ENCODE measurements at regions not wholly inside any gene's neighbourhood (a gene's known extent, or its start where the extent isn't known, plus 50 kb on each side); places are given as distances from the start of the nearest gene placed in this dataset.

DNA sequence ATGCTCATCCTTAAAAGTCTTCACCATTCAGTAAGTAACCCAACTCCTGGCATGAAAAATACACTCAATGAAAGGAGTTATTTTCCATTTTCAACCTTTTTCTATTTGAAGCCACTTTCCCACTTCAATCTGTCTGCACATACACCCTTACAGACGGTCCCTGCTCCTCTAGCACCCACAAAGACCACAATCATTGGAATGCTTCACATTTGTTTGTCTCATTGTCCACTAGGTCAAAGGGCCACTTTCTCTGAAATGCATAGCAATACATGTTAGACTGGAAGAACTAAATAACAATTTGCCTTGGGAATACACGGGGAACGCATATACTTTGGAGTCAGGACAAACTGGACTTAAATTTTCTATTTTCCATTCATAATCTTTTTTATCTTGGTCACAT is 487.1 kb upstream of the C1orf87 start:
- TF ChIP-seq CSDC2 (CRISPR knock-in tag; IDR thresholded peaks at IDR 0.05) (no peak), ZC3H10 (CRISPR knock-in tag; IDR thresholded peaks at IDR 0.05) (no peak), ZFP30 (CRISPR knock-in tag; IDR thresholded peaks at IDR 0.05) (no peak), BACH2 (CRISPR knock-in tag; IDR thresholded peaks at IDR 0.05; ENCODE audit: borderline replicate concordance) (no peak), OSR1 (CRISPR knock-in tag; IDR thresholded peaks at IDR 0.05) (no peak), ZFP3 (CRISPR knock-in tag; IDR thresholded peaks at IDR 0.05) (no peak), GLIS3 (CRISPR knock-in tag; IDR thresholded peaks at IDR 0.05) (no peak), ZNF70 (CRISPR knock-in tag; IDR thresholded peaks at IDR 0.05) (no peak), TCF4 (CRISPR knock-in tag; IDR thresholded peaks at IDR 0.05; ENCODE audit: borderline replicate concordance) (no peak), ISL1 (CRISPR knock-in tag; IDR thresholded peaks at IDR 0.05) (no peak)
- TF ChIP-seq, protein P1, sequence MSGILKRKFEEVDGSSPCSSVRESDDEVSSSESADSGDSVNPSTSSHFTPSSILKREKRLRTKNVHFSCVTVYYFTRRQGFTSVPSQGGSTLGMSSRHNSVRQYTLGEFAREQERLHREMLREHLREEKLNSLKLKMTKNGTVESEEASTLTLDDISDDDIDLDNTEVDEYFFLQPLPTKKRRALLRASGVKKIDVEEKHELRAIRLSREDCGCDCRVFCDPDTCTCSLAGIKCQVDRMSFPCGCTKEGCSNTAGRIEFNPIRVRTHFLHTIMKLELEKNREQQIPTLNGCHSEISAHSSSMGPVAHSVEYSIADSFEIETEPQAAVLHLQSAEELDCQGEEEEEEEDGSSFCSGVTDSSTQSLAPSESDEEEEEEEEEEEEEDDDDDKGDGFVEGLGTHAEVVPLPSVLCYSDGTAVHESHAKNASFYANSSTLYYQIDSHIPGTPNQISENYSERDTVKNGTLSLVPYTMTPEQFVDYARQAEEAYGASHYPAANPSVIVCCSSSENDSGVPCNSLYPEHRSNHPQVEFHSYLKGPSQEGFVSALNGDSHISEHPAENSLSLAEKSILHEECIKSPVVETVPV (CRISPR knock-in tag; IDR thresholded peaks at IDR 0.05) = no peak
- no peak for ATAC-seq

DNA sequence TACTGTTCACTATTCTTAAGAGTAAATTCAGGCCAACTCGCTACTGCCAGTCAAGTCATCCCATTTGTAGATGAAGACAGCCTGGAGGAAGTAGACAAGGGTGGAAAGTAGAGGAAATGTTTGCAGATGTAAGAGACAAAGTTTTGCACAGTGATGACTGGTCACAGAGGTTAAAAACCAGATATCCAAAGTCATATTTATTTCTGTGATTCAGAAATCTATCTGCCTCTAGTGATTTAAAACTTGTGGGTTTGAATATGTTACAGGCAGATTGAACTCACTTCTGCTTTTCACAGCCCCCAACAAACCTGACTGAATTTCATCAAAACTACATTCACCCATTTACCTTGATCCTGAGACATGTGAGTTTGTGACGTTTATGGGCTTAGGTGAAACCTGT is 484.7 kb upstream of the C1orf87 start:
- no peak for ATAC-seq
- TF ChIP-seq, protein P2, sequence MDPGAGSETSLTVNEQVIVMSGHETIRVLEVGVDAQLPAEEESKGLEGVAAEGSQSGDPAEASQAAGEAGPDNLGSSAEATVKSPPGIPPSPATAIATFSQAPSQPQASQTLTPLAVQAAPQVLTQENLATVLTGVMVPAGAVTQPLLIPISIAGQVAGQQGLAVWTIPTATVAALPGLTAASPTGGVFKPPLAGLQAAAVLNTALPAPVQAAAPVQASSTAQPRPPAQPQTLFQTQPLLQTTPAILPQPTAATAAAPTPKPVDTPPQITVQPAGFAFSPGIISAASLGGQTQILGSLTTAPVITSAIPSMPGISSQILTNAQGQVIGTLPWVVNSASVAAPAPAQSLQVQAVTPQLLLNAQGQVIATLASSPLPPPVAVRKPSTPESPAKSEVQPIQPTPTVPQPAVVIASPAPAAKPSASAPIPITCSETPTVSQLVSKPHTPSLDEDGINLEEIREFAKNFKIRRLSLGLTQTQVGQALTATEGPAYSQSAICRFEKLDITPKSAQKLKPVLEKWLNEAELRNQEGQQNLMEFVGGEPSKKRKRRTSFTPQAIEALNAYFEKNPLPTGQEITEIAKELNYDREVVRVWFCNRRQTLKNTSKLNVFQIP (CRISPR knock-in tag; IDR thresholded peaks at IDR 0.05; ENCODE audit: borderline replicate concordance, low read depth) = no peak
- TF ChIP-seq ISL1 (CRISPR knock-in tag; IDR thresholded peaks at IDR 0.05) = no peak
- no peak for TF ChIP-seq ZNF8 (CRISPR knock-in tag; IDR thresholded peaks at IDR 0.05)
- no peak for TF ChIP-seq CSDC2 (CRISPR knock-in tag; IDR thresholded peaks at IDR 0.05)
- TF ChIP-seq ARNTL (CRISPR knock-in tag; IDR thresholded peaks at IDR 0.05; ENCODE audit: borderline replicate concordance, low read depth) = no peak
- no peak for TF ChIP-seq SNAI2 (CRISPR knock-in tag; IDR thresholded peaks at IDR 0.05)
- no peak for TF ChIP-seq ZNF565 (CRISPR knock-in tag; conservative IDR thresholded peaks at IDR 0.05; ENCODE audit: low read depth)
- TF ChIP-seq, protein P3, sequence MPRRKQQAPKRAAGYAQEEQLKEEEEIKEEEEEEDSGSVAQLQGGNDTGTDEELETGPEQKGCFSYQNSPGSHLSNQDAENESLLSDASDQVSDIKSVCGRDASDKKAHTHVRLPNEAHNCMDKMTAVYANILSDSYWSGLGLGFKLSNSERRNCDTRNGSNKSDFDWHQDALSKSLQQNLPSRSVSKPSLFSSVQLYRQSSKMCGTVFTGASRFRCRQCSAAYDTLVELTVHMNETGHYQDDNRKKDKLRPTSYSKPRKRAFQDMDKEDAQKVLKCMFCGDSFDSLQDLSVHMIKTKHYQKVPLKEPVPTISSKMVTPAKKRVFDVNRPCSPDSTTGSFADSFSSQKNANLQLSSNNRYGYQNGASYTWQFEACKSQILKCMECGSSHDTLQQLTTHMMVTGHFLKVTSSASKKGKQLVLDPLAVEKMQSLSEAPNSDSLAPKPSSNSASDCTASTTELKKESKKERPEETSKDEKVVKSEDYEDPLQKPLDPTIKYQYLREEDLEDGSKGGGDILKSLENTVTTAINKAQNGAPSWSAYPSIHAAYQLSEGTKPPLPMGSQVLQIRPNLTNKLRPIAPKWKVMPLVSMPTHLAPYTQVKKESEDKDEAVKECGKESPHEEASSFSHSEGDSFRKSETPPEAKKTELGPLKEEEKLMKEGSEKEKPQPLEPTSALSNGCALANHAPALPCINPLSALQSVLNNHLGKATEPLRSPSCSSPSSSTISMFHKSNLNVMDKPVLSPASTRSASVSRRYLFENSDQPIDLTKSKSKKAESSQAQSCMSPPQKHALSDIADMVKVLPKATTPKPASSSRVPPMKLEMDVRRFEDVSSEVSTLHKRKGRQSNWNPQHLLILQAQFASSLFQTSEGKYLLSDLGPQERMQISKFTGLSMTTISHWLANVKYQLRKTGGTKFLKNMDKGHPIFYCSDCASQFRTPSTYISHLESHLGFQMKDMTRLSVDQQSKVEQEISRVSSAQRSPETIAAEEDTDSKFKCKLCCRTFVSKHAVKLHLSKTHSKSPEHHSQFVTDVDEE (CRISPR knock-in tag; IDR thresholded peaks at IDR 0.05) = no peak
- no peak for TF ChIP-seq ZFP3 (CRISPR knock-in tag; IDR thresholded peaks at IDR 0.05)
- TF ChIP-seq ESRRG (CRISPR knock-in tag; IDR thresholded peaks at IDR 0.05) = no peak
- TF ChIP-seq PPARA (CRISPR knock-in tag; IDR thresholded peaks at IDR 0.05; ENCODE audit: borderline replicate concordance) = no peak
- TF ChIP-seq, protein P4, sequence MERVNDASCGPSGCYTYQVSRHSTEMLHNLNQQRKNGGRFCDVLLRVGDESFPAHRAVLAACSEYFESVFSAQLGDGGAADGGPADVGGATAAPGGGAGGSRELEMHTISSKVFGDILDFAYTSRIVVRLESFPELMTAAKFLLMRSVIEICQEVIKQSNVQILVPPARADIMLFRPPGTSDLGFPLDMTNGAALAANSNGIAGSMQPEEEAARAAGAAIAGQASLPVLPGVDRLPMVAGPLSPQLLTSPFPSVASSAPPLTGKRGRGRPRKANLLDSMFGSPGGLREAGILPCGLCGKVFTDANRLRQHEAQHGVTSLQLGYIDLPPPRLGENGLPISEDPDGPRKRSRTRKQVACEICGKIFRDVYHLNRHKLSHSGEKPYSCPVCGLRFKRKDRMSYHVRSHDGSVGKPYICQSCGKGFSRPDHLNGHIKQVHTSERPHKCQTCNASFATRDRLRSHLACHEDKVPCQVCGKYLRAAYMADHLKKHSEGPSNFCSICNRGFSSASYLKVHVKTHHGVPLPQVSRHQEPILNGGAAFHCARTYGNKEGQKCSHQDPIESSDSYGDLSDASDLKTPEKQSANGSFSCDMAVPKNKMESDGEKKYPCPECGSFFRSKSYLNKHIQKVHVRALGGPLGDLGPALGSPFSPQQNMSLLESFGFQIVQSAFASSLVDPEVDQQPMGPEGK (CRISPR knock-in tag; IDR thresholded peaks at IDR 0.05; ENCODE audit: borderline replicate concordance) = no peak
- TF ChIP-seq RARB (CRISPR knock-in tag; IDR thresholded peaks at IDR 0.05) = no peak
- TF ChIP-seq TCF4 (CRISPR knock-in tag; IDR thresholded peaks at IDR 0.05; ENCODE audit: borderline replicate concordance) = no peak
- no peak for TF ChIP-seq OSR1 (CRISPR knock-in tag; IDR thresholded peaks at IDR 0.05)
- no peak for TF ChIP-seq BACH2 (CRISPR knock-in tag; IDR thresholded peaks at IDR 0.05; ENCODE audit: borderline replicate concordance)
- TF ChIP-seq ZC3H10 (CRISPR knock-in tag; IDR thresholded peaks at IDR 0.05) = no peak
- TF ChIP-seq ZNF70 (CRISPR knock-in tag; IDR thresholded peaks at IDR 0.05) = no peak
- no peak for TF ChIP-seq TOX (CRISPR knock-in tag; IDR thresholded peaks at IDR 0.05; ENCODE audit: borderline replicate concordance)

DNA sequence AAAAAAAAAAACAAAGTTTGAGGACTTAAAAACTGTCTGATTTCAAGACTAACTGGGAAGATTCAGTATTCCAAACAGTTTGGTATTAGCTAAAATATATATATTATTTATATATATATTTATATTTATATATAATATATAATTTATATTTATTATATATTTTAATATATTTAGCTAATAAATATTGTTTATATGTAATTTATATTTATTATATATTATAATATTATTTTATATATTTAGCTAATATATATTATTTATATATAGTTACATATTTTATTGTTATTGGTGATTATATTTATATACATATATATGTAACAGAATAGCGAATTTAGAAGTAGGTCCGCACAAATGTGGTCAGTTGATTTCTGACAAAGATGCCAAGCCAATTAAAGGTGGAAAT is 480.2 kb upstream of the C1orf87 start:
- ATAC-seq = no peak
- no peak for TF ChIP-seq ZNF8 (CRISPR knock-in tag; IDR thresholded peaks at IDR 0.05)
- no peak for TF ChIP-seq ZNF70 (CRISPR knock-in tag; IDR thresholded peaks at IDR 0.05)
- no peak for TF ChIP-seq ISL1 (CRISPR knock-in tag; IDR thresholded peaks at IDR 0.05)

DNA sequence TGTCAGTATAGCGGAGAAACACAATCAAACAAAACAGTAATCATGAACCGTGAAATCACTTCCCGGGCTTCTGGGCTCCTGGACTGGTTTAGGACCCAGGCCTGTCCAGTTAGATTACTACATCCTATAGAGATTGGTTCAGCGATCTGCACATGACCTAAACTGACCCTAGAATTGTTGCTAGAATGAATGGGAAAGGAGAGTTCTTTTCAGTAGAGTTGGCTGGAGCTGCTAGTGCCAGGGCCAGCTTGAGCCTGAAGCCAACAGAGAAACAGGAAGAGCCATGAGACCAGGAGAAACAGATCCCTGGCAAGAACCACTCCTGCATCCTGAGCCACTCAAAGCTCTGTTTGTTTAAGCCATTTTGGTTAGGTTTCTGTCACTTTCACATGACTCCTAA is 474.3 kb upstream of the C1orf87 start:
- ATAC-seq = no peak
- TF ChIP-seq ESRRG (CRISPR knock-in tag; IDR thresholded peaks at IDR 0.05) (no peak), ZNF565 (CRISPR knock-in tag; conservative IDR thresholded peaks at IDR 0.05; ENCODE audit: low read depth) (no peak), ZFP3 (CRISPR knock-in tag; IDR thresholded peaks at IDR 0.05) (no peak), ZC3H10 (CRISPR knock-in tag; IDR thresholded peaks at IDR 0.05) (no peak), ZNF70 (CRISPR knock-in tag; IDR thresholded peaks at IDR 0.05) (no peak), ISL1 (CRISPR knock-in tag; IDR thresholded peaks at IDR 0.05) (no peak), PPARA (CRISPR knock-in tag; IDR thresholded peaks at IDR 0.05; ENCODE audit: borderline replicate concordance) (no peak), TOX (CRISPR knock-in tag; IDR thresholded peaks at IDR 0.05; ENCODE audit: borderline replicate concordance) (no peak)
- TF ChIP-seq, protein P4 (CRISPR knock-in tag; IDR thresholded peaks at IDR 0.05; ENCODE audit: borderline replicate concordance) = no peak
- TF ChIP-seq, protein P2 (CRISPR knock-in tag; IDR thresholded peaks at IDR 0.05; ENCODE audit: borderline replicate concordance, low read depth) = no peak
- TF ChIP-seq, protein P1 (CRISPR knock-in tag; IDR thresholded peaks at IDR 0.05) = no peak
